Breast epithelium (tissue), 4 donors: ENCODE measurements at regions not wholly inside any gene's neighbourhood (a gene's known extent, or its start where the extent isn't known, plus 50 kb on each side); places are given as distances from the start of the nearest gene placed in this dataset.

Experiments
- DNase-seq, 2 donors: peaks; one replicate each; pipeline ENCODE4 v3.0.0-alpha.2; 2019; ENCODE audit warnings: low spot score in 2 of 2
- H3K27ac ChIP-seq, 2 donors: fragments of 200-600 bp; sonication (generic) in 1 of 2; one replicate each; pipeline ENCODE4 v1.5.1; 2016 to 2019; ENCODE audit warnings: mild to moderate bottlenecking in 1 of 2
- H3K27me3 ChIP-seq, 2 donors: fragments of 200-600 bp; sonication (generic) in 1 of 2; one replicate each; pipeline versions ENCODE4 v1.5.1 to v1.6.0; 2017 to 2019; ENCODE audit warnings: control low read depth in 1 of 2, mild to moderate bottlenecking in 1 of 2
- H3K36me3 ChIP-seq: fragments of 200-600 bp; one replicate; pipeline ENCODE4 v1.5.1; 2019
- H3K4me1 ChIP-seq, 2 donors: fragments of 200-600 bp; sonication (generic); one replicate each; pipeline ENCODE4 v1.5.1; 2016 to 2019; ENCODE audit warnings: control low read depth in 1 of 2
- H3K4me3 ChIP-seq, 3 donors: fragments of 200-600 bp; sonication (generic); 1 replicate in 2 of 3; 2 replicates in 1 of 3; pipeline ENCODE4 v1.5.1; 2016 to 2019; ENCODE audit warnings: mild to moderate bottlenecking in 3 of 3, moderate library complexity in 2 of 3
- H3K9me3 ChIP-seq, 2 donors: fragments of 200-600 bp; sonication (generic) in 1 of 2; one replicate each; pipeline ENCODE4 v1.5.1; 2016 to 2019; ENCODE audit warnings: control low read depth in 1 of 2
- POLR2A ChIP-seq: fragments of 450-650 bp; IDR thresholded peaks from one replicate; pipeline ENCODE4 v1.6.1; 2016; ENCODE audit warnings: antibody characterized with exemption, mild to moderate bottlenecking, moderate library complexity
- POLR2AphosphoS5 ChIP-seq, 3 donors: sonication (generic); formaldehyde crosslinking; IDR thresholded peaks; one replicate each; pipeline ENCODE4 v1.6.1; 2017; ENCODE audit warnings: antibody characterized with exemption in 3 of 3
- intact Hi-C: fragments of 100-400 bp; cut with DNase I; formaldehyde crosslinking; loops from one replicate; pipeline ENCODE4 v1.15.1; 2023; ENCODE audit warnings: low total_unique reads
- TF ChIP-seq, protein P1 (sequence below), 3 donors: fragments of 450-650 bp; IDR thresholded peaks; one replicate each; pipeline ENCODE4 v1.5.1; 2016 to 2017; ENCODE audit warnings: antibody characterized with exemption in 3 of 3, mild to moderate bottlenecking in 3 of 3, moderate library complexity in 3 of 3

DNA sequence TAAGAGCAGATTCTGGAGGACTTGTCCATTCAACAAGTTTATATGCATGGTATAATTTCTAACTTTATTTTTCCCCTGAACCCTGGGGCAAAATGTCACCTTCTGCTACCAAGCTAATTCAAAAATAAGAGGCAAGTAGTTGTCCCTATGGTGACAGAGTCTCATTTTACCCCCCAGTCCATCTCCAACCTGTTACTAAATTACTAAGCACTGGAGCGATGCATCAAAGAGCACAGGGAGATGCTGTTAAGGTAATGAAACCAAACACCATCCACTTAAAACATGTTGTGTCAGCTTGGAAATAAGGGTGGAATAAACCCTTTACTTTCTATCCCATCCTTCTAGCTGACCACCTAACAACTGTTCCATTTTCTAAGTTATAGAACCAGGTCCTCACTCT lies 417.4 kb upstream of the ATP11B start:
- Histone ChIP-seq H3K36me3 (no peaks in the 10 kb centered on the region), H3K4me1 (no peaks in the 10 kb centered on the region), H3K27me3 (no peaks in the 10 kb centered on the region), H3K27ac (no peak overlapping the region), H3K9me3 (no peaks in the 10 kb centered on the region), H3K4me3 (no peak overlapping the region)
- intact Hi-C loops: no loop called here
- no peak for DNase-seq
- no peak for TF ChIP-seq POLR2AphosphoS5 (IDR thresholded peaks at IDR 0.05)
- no peak for TF ChIP-seq POLR2A
- TF ChIP-seq, protein P1, sequence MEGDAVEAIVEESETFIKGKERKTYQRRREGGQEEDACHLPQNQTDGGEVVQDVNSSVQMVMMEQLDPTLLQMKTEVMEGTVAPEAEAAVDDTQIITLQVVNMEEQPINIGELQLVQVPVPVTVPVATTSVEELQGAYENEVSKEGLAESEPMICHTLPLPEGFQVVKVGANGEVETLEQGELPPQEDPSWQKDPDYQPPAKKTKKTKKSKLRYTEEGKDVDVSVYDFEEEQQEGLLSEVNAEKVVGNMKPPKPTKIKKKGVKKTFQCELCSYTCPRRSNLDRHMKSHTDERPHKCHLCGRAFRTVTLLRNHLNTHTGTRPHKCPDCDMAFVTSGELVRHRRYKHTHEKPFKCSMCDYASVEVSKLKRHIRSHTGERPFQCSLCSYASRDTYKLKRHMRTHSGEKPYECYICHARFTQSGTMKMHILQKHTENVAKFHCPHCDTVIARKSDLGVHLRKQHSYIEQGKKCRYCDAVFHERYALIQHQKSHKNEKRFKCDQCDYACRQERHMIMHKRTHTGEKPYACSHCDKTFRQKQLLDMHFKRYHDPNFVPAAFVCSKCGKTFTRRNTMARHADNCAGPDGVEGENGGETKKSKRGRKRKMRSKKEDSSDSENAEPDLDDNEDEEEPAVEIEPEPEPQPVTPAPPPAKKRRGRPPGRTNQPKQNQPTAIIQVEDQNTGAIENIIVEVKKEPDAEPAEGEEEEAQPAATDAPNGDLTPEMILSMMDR (IDR thresholded peaks at IDR 0.05): no peak

DNA sequence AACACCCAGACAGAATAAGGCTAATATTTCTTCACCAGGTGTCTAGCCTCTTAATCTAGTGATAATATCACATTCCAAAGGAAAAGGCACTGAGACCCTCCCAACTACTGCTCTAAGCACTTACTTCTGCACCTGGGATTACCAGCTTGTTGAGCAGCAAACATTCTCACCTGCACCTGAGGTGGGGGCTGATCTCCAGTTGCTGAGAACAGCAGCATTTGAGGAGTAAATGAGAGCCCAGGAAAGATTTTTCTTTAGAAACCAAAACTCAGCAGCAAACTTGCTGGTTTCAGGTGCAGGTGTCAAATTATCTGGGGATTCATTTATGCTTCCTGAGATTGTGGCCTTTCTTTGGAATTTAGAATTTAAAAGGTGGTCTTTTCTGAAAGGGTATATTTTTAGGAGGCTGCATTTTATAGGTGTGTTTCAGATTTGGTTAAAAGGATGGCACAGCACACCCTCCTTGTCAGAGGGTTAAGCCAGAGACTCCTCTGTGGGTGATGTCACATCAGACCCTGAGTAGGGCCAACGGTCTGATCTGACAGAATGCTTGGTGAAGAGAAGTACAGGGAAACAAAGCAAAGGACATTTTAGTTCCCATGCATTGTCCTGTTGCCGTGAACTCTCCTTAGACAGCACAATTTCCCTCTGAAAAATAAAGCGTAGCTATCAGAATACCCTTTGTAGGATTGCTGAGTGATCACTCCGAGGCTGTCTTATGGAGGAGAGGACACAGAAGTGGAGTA lies 411.0 kb upstream of the ATP11B start:
- no peaks in the 10 kb centered on the region for H3K27me3 ChIP-seq
- no peaks in the 10 kb centered on the region for H3K36me3 ChIP-seq
- H3K4me3 ChIP-seq: no peak overlapping the region
- no peaks in the 10 kb centered on the region for H3K4me1 ChIP-seq
- TF ChIP-seq POLR2AphosphoS5 (IDR thresholded peaks at IDR 0.05): no peak
- DNase-seq: no peak
- intact Hi-C loops: no loop called here
- H3K9me3 ChIP-seq: no peaks in the 10 kb centered on the region
- no peak overlapping the region for H3K27ac ChIP-seq

DNA sequence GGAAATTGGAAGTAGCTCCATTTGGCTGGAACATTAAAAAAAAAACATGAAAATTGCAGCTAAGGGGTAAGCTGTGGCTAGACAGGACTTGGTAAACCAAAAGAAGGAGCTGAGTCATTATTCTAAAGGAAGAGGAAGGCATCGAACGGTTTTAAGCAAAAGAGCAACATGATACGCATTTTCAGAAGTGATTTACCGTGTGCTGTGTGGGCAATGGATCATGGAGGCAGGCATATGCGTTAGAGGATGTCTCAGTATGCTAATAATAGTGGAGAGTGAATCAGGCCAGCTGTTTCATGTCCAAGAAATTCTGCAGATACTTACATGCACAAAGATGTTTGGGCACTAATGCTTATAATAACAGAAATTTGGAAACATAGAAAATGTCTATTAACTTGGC lies 409.1 kb upstream of the ATP11B start:
- H3K36me3 ChIP-seq: no peaks in the 10 kb centered on the region
- H3K4me1 ChIP-seq: no peaks in the 10 kb centered on the region
- DNase-seq: no peak
- intact Hi-C loops: no loop called here
- H3K27ac ChIP-seq: no peak overlapping the region
- H3K4me3 ChIP-seq: no peak overlapping the region
- H3K9me3 ChIP-seq: no peaks in the 10 kb centered on the region
- TF ChIP-seq, protein P1 (IDR thresholded peaks at IDR 0.05): no peak
- no peaks in the 10 kb centered on the region for H3K27me3 ChIP-seq

DNA sequence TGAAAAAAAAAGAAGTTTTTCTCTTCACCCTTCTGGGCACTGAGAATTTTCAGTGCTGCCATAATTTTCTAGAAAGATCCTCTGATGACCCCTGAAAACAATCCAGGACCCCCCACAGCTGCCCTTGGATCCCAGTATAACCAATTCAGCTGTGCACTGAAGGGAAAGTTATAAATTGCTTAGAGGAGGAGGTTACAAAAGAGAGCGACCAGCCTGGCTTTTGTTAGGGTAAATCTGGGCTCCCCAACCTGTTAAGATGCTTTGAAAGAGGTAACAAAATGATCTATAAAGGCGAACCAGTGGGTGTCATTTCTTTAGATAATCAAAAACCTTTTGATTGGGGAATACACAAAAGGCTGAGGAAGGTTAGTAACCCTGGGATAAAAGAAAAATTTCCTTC lies 407.9 kb upstream of the ATP11B start:
- no peak for DNase-seq
- no peaks in the 10 kb centered on the region for H3K36me3 ChIP-seq
- TF ChIP-seq, protein P1 (IDR thresholded peaks at IDR 0.05): no peak
- TF ChIP-seq POLR2AphosphoS5 (IDR thresholded peaks at IDR 0.05) (no peak), POLR2A (no peak)
- intact Hi-C loops: no loop called here
- no peaks in the 10 kb centered on the region for H3K9me3 ChIP-seq
- H3K27me3 ChIP-seq: no peaks in the 10 kb centered on the region
- H3K27ac ChIP-seq: no peak overlapping the region
- no peaks in the 10 kb centered on the region for H3K4me1 ChIP-seq
- H3K4me3 ChIP-seq: no peak overlapping the region

DNA sequence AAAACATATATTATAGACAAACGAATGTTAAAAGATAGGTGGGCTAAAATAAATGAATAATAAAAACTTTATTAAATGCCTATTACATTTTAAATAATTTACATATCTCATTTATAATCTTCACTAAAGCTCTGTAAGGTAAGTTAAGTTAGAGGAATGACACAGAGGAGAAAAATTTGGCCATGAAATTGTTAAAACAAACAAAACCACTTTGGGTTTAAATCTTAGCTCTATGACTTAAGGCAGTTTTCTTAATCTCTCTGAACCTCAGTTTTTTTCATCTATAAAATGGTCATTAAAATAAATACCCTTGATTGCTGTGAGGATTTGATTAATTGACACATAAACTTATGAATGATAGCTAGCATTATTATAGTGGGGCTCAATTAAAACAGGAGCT lies 404.8 kb upstream of the ATP11B start:
- intact Hi-C loops: no loop called here
- H3K27me3 ChIP-seq: no peaks in the 10 kb centered on the region
- TF ChIP-seq POLR2A: no peak
- TF ChIP-seq, protein P1 (IDR thresholded peaks at IDR 0.05): no peak
- no peak for TF ChIP-seq POLR2AphosphoS5 (IDR thresholded peaks at IDR 0.05)

More for the DNA sequence above, 404.8 kb upstream of the ATP11B start:
- no peak for DNase-seq
- Histone ChIP-seq H3K4me1 (no peaks in the 10 kb centered on the region), H3K9me3 (no peaks in the 10 kb centered on the region), H3K4me3 (no peak overlapping the region), H3K36me3 (no peaks in the 10 kb centered on the region), H3K27ac (no peak overlapping the region)
